Parathyroid adenoma (tissue), 2 donors: ENCODE measurements at regions not wholly inside any gene's neighbourhood (a gene's known extent, or its start where the extent isn't known, plus 50 kb on each side); places are given as distances from the start of the nearest gene placed in this dataset.

Experiments
- H2AFZ ChIP-seq: fragments of 300-600 bp; sonication (generic); one replicate; pipeline ENCODE4 v1.7.0; 2017; ENCODE audit warnings: antibody characterized with exemption, mild to moderate bottlenecking
- H3K27ac ChIP-seq: fragments of 300-600 bp; sonication (generic); one replicate; pipeline ENCODE4 v1.7.0; 2017
- H3K27me3 ChIP-seq: fragments of 300-600 bp; sonication (generic); one replicate; pipeline ENCODE4 v1.7.0; 2017; ENCODE audit warnings: low read length; ENCODE audit not compliant: control insufficient read depth, insufficient read depth
- H3K36me3 ChIP-seq: fragments of 300-600 bp; sonication (generic); one replicate; pipeline ENCODE4 v1.7.0; 2017; ENCODE audit warnings: low read length; ENCODE audit not compliant: control insufficient read depth, insufficient read depth
- H3K4me1 ChIP-seq: fragments of 300-600 bp; sonication (generic); one replicate; pipeline ENCODE4 v1.7.0; 2017; ENCODE audit warnings: control low read depth
- H3K4me2 ChIP-seq: fragments of 300-600 bp; sonication (generic); one replicate; pipeline ENCODE4 v1.7.0; 2017; ENCODE audit warnings: low read length
- H3K4me3 ChIP-seq: fragments of 300-600 bp; sonication (generic); one replicate; pipeline ENCODE4 v1.7.0; 2017; ENCODE audit warnings: low read depth, low read length
- H3K79me2 ChIP-seq: fragments of 300-600 bp; sonication (generic); one replicate; pipeline ENCODE4 v1.7.0; 2017; ENCODE audit warnings: control low read depth
- H3K9ac ChIP-seq: fragments of 300-600 bp; sonication (generic); one replicate; pipeline ENCODE4 v1.7.0; 2017; ENCODE audit warnings: mild to moderate bottlenecking
- H3K9me3 ChIP-seq: fragments of 300-600 bp; sonication (generic); one replicate; pipeline ENCODE4 v1.7.0; 2017; ENCODE audit warnings: low read length; ENCODE audit not compliant: control insufficient read depth
- CTCF ChIP-seq: fragments of 300-600 bp; sonication (generic); IDR thresholded peaks from one replicate; pipeline ENCODE4 v1.7.0; 2017; ENCODE audit warnings: antibody characterized with exemption, mild to moderate bottlenecking
- donor health status: primary hyperparathyroidism.

- Histone ChIP-seq H3K79me2 (no peaks in the 10 kb centered on the region), H3K4me3 (no peak overlapping the region), H3K4me2 (no peak overlapping the region), H3K27me3 (no peaks in the 10 kb centered on the region), H3K4me1 (no peaks in the 10 kb centered on the region), H2AFZ (no peak overlapping the region), H3K9me3 (no peaks in the 10 kb centered on the region), H3K36me3 (no peaks in the 10 kb centered on the region), H3K27ac (no peak overlapping the region), H3K9ac (no peak overlapping the region)
- no peak for TF ChIP-seq CTCF
Observed at GRCh38 chr13:97109256-97109655, 112.9 kb upstream of the MBNL2 start.

- Histone ChIP-seq H3K4me2 (peak overlapping the region; percentile 40), H3K9me3 (no peaks in the 10 kb centered on the region), H3K27me3 (no peaks in the 10 kb centered on the region), H3K9ac (no peak overlapping the region), H2AFZ (peak overlapping the region; percentile 62), H3K4me3 (no peak overlapping the region), H3K36me3 (no peaks in the 10 kb centered on the region), H3K27ac (no peak overlapping the region), H3K4me1 (no peaks in the 10 kb centered on the region), H3K79me2 (no peaks in the 10 kb centered on the region)
- TF ChIP-seq CTCF = peak; percentile 94
Observed at GRCh38 chr13:97109841-97110492, 112.2 kb upstream of the MBNL2 start.

GRCh38 chr13:97110936-97111335, 111.2 kb upstream of the MBNL2 start:
- no peak overlapping the region for H3K27ac ChIP-seq
- no peak overlapping the region for H3K9ac ChIP-seq
- H3K27me3 ChIP-seq = no peaks in the 10 kb centered on the region
- TF ChIP-seq CTCF = no peak
- H3K79me2 ChIP-seq = no peaks in the 10 kb centered on the region
- H3K36me3 ChIP-seq = no peaks in the 10 kb centered on the region
- H3K9me3 ChIP-seq = no peaks in the 10 kb centered on the region
- no peak overlapping the region for H3K4me2 ChIP-seq
- H2AFZ ChIP-seq = no peak overlapping the region
- no peak overlapping the region for H3K4me3 ChIP-seq
- H3K4me1 ChIP-seq = no peaks in the 10 kb centered on the region

- no peak overlapping the region for H3K9ac ChIP-seq
- H3K36me3 ChIP-seq = no peaks in the 10 kb centered on the region
- TF ChIP-seq CTCF = no peak
- no peaks in the 10 kb centered on the region for H3K4me1 ChIP-seq
- H3K27me3 ChIP-seq = no peaks in the 10 kb centered on the region
- no peak overlapping the region for H3K4me2 ChIP-seq
- no peak overlapping the region for H3K4me3 ChIP-seq
- H3K9me3 ChIP-seq = no peaks in the 10 kb centered on the region
- H2AFZ ChIP-seq = no peak overlapping the region
- no peak overlapping the region for H3K27ac ChIP-seq
- H3K79me2 ChIP-seq = no peaks in the 10 kb centered on the region
Observed at GRCh38 chr13:97111756-97112155, 110.4 kb upstream of the MBNL2 start.

- H3K27ac ChIP-seq = no peak overlapping the region
Observed at GRCh38 chr13:97112446-97113152, 109.5 kb upstream of the MBNL2 start.

More at GRCh38 chr13:97112446-97113152, 109.5 kb upstream of the MBNL2 start:
- H3K36me3 ChIP-seq = no peaks in the 10 kb centered on the region
- H3K79me2 ChIP-seq = no peaks in the 10 kb centered on the region
- no peaks in the 10 kb centered on the region for H3K9me3 ChIP-seq
- H3K4me1 ChIP-seq = no peaks in the 10 kb centered on the region
- H3K4me2 ChIP-seq = no peak overlapping the region
- H3K27me3 ChIP-seq = no peaks in the 10 kb centered on the region
- no peak overlapping the region for H2AFZ ChIP-seq
- no peak overlapping the region for H3K9ac ChIP-seq
- no peak for TF ChIP-seq CTCF
- no peak overlapping the region for H3K4me3 ChIP-seq
